ENCODE measurements at regions not wholly inside any gene's neighbourhood (a gene's known extent, or its start where the extent isn't known, plus 50 kb on each side); places are given as distances from the start of the nearest gene placed in this dataset.
"Not testable (repeated sequence)": the region's sequence is repeated elsewhere in the genome, so short reads cannot be mapped to it uniquely, and the experiment has no call there.

DNA sequence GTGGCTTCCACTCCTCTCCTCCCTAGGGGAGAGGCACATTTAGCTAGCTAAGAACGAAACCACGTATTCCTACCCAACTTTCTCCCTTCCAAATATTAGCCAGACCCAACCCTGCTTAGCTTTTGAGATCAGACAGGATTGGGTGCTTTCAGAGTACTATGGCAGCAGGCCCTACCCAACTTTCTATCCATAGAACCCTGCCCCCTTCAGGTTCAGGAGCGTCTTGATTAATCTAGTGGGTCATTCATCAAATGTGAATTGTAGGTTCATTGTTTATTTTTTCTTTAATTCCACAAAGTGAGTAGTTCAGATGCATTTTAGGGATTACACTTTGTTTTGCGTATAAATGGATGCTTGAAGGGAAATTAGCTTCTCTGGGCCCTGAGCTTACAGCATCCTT is 188.3 kb downstream of the MIB1 start:
- DNase-seq (ENCODE audit: low read depth in 2 of 2), result no peak

DNA sequence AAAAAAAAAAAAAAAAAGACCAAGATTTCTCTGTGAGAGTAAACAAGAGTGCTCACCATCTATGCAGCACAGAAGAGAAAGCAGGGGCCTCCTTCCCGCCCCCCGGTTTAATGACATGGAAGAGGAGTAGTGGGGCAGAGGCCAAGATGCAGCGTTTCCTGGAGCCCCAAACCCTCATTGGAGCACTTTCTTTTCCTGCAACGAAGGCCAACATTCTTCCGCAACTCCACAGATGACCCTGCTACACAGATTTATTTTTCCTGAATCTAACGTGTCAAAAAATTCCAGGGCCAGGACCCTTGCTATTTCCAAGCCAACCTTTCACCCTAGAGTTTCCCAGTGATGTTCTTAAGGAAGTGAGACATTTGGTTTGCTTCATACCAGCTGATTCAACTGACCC is 189.6 kb downstream of the MIB1 start:
- no peak for DNase-seq (ENCODE audit: low read depth in 2 of 2)

DNA sequence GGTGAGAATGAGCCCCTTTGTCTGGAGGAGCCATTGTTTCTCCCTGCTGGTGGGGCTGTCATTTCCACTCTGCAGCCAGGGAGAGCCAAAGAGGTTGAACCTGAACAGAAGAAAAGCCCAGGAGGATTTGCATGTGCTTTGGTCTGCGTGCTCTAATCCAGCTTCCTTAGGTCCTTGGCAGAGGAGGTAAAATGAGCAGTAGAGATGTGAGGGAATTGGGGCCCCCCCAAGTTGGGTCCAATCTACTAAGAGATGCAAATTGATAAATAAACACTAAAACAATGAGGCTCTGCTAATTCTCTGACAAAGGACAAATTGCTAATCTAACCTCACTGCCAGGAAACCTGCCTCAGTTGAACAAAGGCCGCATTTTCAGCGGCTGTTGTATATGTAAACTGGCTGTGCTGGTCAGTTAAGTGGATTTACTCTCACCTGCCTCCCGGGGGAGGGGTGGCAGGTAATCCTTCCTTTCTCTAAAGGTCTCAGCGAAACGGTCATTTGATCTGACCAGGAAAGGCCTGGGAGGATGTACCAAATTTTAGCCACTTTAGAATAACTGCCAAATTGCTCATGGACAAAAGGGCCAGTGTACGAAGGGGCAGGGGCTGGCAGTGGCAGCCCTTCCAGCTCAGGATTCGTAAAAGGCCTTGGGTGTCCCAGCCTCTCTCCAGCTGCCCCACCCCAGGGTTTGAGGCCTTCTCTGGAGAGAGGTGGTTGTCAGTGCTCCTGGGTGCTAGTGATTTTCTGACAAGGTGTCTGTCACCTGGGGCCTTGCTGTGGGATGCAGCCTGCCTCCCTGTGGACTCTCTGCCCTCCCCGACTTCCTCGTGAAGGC is 193.6 kb downstream of the MIB1 start:
- DNase-seq (ENCODE audit: low read depth in 2 of 2), result no peak

GRCh38 chr18:21934766-21935015 is 194.1 kb downstream of the MIB1 start:
- DNase-seq (ENCODE audit: low read depth in 2 of 2), result no peak

- no peak for DNase-seq (ENCODE audit: low read depth in 2 of 2)
Measured at GRCh38 chr18:21943456-21943855, 202.9 kb downstream of the MIB1 start.

DNA sequence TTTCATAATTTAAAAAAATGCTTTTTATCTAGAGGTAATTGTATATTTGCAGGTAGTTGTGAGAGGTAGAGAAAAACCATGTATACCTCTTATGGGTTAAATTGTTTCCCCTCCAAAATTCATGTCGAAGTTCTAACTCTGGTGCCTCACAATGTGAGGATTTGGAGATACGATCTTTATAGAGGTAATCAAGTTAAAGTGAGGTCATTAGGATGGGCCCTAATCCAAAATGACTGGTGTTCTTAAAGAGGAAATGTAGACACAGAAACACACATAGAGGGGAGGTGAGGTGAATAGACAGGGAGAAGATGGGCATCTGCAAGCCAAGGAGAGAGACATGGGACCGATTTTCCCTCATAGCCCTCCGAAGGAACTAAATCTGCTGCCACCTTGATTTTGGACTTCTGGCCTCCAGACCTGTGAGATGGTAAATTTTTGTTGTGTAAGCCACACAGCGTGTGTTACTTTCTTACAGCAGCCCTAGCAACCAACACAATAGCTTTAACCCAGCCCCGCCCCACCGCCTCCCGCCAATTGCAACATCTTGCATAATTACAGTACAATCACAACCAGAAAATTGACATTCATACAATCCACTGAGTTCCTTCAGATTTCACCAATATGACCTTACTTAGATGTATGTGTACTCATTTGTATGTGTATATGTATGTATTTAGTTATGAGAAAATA is 208.9 kb downstream of the MIB1 start:
- no peak for DNase-seq (ENCODE audit: low read depth in 2 of 2)

- DNase-seq (ENCODE audit: low read depth in 2 of 2), result peak; percentile 58 to 65
Measured at GRCh38 chr18:21955757-21956652, 213.4 kb upstream of the GATA6 start.

- no peak for DNase-seq (ENCODE audit: low read depth in 2 of 2)
Measured at GRCh38 chr18:21958263-21958662, 211.1 kb upstream of the GATA6 start.

- no peak for DNase-seq (ENCODE audit: low read depth in 2 of 2)
Measured at GRCh38 chr18:21958707-21959450, 210.5 kb upstream of the GATA6 start.

GRCh38 chr18:21960189-21960588 is 209.2 kb upstream of the GATA6 start:
- DNase-seq (ENCODE audit: low read depth in 2 of 2), result no peak

DNA sequence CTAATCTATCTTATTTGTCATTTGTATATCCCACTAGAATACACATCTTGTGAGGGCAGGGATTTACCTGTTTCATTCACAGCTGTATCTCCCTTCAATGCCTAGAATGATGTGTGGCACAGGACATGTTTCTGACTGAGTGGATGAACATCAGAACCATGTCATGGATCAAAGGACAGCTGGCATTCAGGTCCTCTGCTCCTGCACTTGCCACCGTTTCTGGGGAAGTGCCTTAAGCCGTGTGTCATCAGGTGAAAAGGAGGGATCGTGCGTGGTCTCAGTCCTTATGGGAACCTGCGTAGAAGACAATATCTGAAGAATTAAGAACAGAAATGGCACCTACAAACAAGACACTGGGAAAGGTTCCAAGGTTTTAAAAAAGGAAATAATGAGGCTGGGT is 206.1 kb upstream of the GATA6 start:
- DNase-seq (ENCODE audit: low read depth in 2 of 2), result no peak

DNA sequence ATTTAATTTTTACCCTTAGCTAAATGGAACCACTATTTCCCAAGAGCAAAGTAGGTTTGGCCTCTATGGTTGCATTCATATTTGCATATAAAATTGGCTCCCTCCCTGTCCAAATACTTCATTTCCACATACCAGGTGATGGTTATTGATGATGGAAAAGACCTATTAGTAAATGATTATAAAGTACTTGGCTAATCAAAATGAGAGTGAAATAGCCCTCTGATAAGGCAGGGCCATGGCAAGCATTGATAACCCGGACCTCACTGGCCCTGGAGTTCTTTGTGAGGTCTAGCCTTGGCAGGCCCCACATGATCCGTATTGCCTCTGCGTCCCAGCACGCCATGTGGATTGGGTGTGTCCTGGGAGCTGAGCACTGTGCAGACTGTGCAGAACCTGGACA is 201.1 kb upstream of the GATA6 start:
- no peak for DNase-seq (ENCODE audit: low read depth in 2 of 2)

DNA sequence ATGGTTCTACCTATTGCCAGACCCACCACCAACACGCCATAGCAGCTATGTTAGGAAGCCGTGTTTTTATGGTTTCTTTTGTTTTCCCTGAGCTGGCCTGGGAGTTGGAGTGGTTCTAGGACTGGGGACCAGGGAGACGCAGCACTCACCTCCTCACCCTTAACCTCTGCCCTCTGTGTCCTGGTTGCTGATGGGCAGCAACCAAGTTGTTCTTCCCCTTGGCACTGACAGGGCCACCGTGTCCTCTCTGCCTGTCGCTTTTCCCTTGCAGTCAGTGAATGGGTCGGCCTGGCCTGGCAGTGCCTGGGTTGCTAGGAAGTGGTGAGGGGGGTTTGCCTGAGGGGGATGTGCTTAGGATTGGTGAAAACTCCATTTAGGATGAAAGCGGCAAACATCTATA is 197.1 kb upstream of the GATA6 start:
- DNase-seq (ENCODE audit: low read depth in 2 of 2), result no peak

DNA sequence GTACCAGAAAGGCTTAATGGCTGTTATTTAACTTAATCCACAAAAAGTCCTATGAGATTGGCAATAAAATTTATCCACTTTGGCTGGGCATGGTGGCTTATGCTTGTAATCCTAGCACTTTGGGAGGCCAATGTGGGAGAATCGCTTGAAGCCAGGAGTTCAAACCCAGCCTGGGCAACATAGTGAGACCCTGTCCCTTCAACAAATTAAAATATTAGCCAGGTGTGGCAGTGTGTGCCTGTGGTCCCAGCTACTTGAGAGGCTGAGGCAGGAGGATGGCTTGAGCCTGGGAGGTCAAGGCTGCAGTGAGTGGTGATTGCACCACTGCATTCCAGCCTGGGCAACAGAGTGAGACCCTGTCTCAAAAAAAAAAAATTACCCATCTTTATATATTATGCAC is 193.4 kb upstream of the GATA6 start:
- not testable (repeated sequence) for DNase-seq (ENCODE audit: low read depth in 2 of 2)

DNA sequence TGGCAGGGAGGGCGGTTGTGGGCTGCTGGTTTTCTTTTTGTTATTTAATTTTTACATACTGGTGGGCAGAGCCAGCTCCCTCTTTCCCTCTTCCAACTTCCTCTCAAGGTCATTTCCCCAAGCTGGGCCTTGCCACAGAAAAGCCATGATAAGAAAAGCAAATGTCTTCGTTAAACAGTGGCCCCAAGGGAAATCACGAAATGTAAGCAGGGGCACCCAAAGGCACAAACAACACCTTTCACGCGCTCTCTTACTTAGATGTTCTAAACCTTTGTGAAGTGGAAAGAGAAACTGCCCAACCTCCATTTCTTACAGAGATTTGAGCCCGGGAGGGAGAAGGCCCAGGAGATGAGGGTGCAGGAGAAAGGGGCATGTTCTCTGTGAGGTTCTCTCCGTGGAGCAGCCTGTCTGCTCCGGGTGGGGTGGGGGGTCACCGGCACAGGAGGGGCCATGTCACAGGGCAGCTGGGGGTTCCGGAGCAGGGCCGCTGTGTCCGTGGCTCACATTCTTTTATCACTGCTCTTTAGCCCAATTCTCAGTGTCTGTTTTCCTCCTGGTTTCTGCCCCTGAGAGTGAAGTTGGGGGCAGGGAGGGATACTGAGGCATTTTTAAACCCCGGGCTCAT is 190.7 kb upstream of the GATA6 start:
- DNase-seq (ENCODE audit: low read depth in 2 of 2), result no peak

GRCh38 chr18:21979171-21979560 is 190.2 kb upstream of the GATA6 start:
- DNase-seq (ENCODE audit: low read depth in 2 of 2), result no peak

GRCh38 chr18:21979759-21980158 is 189.6 kb upstream of the GATA6 start:
- DNase-seq (ENCODE audit: low read depth in 2 of 2), result no peak

DNA sequence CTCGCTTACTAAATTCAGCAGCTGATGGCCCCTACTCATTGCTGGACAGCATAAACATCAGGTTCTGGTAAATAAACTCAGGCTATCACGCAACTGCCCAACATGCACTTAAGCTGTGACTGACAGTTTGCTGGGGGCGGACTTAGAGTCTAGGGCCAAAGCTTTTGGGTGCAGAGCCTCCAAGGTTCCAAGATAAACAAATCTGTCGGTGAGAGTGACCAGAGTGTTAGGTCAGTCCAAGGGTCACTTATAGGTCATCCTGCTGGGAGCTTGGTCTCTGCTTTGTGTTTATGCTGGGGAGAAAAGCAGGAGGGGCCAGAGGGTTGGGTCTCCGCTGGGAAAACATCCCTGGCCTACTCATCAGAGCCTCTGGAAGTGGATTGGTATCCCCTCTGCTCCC is 188.6 kb upstream of the GATA6 start:
- DNase-seq (ENCODE audit: low read depth in 2 of 2), result no peak

DNA sequence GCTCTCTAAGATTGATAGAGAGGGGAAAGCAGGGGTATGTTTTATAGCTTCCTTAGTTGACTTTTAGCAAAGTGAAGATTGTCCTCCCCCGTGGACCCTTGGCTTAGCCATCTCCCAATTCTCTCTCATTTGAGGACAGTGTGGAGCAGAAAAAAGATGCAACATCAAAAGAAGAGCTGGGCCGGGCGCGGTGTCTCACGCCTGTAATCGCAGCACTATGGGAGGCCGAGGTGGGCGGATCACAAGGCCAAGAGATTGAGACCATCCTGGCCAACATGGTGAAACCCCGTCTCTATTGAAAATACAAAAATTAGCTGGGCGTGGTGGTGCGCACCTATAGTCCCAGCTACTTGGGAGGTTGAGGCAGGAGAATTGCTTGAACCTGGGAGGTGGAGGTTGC is 187.9 kb upstream of the GATA6 start:
- DNase-seq (ENCODE audit: low read depth in 2 of 2), result not testable (repeated sequence)

DNA sequence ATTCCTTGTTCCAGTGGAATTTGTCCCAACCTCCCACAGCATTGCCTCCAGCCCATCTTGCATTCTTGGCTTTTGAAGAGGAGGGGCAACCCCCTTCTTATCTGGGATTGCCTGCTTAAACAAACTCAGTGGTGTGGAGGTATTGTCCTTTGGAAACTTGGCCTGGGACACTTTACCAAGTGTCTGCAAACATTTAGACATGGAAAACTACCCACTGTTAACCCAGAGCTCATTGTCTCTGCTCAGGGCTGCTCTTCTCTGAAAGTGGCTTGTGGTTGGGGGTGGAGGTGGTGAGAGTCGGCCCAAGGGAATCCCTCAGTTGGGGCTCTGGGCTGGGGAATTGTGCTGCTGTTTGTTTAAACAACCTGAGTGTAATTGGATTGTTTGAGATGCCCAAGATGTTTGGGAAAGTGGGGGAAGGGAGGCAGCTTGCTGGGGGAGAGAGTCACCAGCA is 178.3 kb upstream of the GATA6 start:
- no peak for DNase-seq (ENCODE audit: low read depth in 2 of 2)

- no peak for DNase-seq (ENCODE audit: low read depth in 2 of 2)
Measured at GRCh38 chr18:21991886-21992285, 177.5 kb upstream of the GATA6 start.

All from stimulated activated CD8-positive, alpha-beta memory T cell treated with anti-CD3 and anti-CD28 coated beads, Interleukin-7, amount 100 ng/mL, for 4 hours (primary cell).